ENCODE measurements at regions not wholly inside any gene's neighbourhood (a gene's known extent, or its start where the extent isn't known, plus 50 kb on each side); places are given as distances from the start of the nearest gene placed in this dataset.

DNA sequence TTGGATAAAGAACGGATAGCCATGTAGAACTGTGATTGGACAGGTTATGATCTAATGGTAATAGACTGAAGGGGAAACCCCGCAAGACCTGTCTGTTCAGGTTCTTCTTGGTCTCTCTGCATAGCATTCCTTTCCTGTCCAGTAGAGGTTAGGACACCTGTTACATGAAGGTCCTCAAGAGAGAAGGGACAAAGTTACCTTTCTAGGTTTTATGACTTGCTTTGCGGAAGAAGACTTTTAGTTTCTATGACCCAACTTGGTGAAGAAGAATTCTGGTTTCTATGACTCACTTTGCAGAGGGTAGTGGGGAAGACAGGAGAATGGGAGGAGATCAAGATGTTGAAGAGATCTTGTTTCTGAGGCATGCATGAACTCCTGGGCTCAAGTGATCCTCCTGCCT, 97.9 kb upstream of the C3orf80 start:
- H3K9me3 ChIP-seq: no peaks in the 10 kb centered on the region
- peaks cover 14 to 43% of the 10 kb centered on the region in 2 donors for H3K4me1 ChIP-seq
- DNase-seq (no peak), ATAC-seq (no peak)
- no peak overlapping the region for H3K27ac ChIP-seq
- H3K4me3 ChIP-seq: no peak overlapping the region
- TF ChIP-seq, protein P1, sequence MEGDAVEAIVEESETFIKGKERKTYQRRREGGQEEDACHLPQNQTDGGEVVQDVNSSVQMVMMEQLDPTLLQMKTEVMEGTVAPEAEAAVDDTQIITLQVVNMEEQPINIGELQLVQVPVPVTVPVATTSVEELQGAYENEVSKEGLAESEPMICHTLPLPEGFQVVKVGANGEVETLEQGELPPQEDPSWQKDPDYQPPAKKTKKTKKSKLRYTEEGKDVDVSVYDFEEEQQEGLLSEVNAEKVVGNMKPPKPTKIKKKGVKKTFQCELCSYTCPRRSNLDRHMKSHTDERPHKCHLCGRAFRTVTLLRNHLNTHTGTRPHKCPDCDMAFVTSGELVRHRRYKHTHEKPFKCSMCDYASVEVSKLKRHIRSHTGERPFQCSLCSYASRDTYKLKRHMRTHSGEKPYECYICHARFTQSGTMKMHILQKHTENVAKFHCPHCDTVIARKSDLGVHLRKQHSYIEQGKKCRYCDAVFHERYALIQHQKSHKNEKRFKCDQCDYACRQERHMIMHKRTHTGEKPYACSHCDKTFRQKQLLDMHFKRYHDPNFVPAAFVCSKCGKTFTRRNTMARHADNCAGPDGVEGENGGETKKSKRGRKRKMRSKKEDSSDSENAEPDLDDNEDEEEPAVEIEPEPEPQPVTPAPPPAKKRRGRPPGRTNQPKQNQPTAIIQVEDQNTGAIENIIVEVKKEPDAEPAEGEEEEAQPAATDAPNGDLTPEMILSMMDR (IDR thresholded peaks at IDR 0.05): no peak
- peaks cover 0 to 10% of the 10 kb centered on the region in 2 donors for H3K27me3 ChIP-seq
- intact Hi-C loops (cut with DNase I): no loop called here
- no peaks in the 10 kb centered on the region for H3K36me3 ChIP-seq

DNA sequence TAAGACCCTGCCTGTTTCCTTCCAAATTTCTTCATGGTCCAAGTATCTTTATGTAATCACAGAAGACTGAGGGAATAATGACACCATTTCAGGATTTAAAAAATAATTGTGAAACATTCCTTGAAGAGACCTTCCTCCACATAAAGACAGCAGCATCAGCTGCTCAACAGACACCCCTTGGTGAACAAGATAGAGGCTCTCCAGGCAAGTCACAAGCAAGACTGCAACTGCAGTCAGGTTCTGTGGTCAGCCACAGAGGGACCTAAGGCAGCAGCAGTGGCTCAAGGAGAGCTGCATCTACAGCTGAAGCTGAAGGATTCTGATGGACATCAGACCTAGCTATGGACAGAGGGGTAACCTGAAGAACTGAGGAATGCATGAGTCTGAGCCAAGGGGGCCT, 97.2 kb upstream of the C3orf80 start:
- Histone ChIP-seq H3K27me3 (peaks cover 0 to 10% of the 10 kb centered on the region in 2 donors), H3K36me3 (no peaks in the 10 kb centered on the region), H3K4me1 (peaks cover 14 to 43% of the 10 kb centered on the region in 2 donors), H3K9me3 (no peaks in the 10 kb centered on the region), H3K4me3 (no peak overlapping the region), H3K27ac (no peak overlapping the region)
- no peak for ATAC-seq
- intact Hi-C loops (cut with DNase I): no loop called here
- TF ChIP-seq, protein P1 (IDR thresholded peaks at IDR 0.05): no peak
- no peak for DNase-seq

DNA sequence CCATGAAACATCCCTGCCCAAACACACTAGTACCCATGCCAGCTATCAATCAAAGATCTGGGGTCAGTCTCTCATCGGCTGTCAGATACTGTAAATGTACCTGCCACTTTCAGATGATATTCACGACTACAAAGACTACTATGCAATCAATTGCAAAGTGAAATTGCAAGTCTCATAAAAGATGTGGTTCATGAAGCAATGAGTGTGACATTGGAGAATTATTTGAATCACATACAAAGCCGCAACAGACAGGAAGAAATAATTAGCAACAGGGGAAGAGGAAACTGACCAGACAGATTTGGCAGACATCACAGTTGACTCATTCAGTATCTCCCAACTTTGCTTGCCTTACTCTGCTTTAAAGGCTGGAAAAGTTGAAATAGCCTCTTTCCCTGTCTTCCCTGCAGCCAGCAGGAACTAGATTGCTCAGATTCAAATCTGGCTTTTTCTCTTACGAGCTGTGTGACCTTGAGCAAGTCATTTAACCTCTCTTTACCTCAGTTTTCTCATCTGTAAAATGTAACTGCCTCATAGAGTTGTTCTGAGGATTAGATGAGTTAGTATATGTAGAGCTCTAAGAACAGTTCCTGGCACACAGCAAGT, 95.7 kb upstream of the C3orf80 start:
- H3K4me3 ChIP-seq: no peak overlapping the region
- DNase-seq (no peak), ATAC-seq (peak; percentile 55)
- no peaks in the 10 kb centered on the region for H3K9me3 ChIP-seq
- H3K27ac ChIP-seq: peak overlapping the region in 1 of 2 donors; percentile 23
- intact Hi-C loops (cut with DNase I): no loop called here
- H3K27me3 ChIP-seq: peaks cover 0 to 10% of the 10 kb centered on the region in 2 donors
- no peaks in the 10 kb centered on the region for H3K36me3 ChIP-seq
- TF ChIP-seq, protein P1 (IDR thresholded peaks at IDR 0.05): no peak
- H3K4me1 ChIP-seq: peaks cover 14 to 51% of the 10 kb centered on the region in 2 donors

DNA sequence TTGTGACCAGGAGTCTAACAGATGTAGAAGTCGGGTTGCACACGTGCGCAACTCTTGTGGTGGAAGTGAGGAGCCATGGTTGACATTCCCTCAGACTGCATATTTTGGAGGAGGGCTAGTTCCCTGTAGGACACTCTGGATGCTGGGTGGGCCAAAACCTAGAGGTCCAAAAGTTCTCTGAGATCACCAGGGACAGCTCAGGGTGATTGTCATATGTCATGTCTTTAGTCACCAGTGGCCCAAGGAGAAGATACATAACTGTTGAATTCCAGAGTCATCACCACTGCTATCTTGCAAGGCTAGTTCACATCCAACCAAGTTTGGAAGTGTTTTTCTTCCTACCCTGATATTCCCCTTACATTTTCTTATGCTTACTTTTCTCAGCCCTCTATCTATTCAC, 95.2 kb upstream of the C3orf80 start:
- intact Hi-C loops (cut with DNase I): no loop called here
- Histone ChIP-seq H3K36me3 (no peaks in the 10 kb centered on the region), H3K4me3 (no peak overlapping the region), H3K9me3 (no peaks in the 10 kb centered on the region), H3K27me3 (peaks cover 0 to 10% of the 10 kb centered on the region in 2 donors), H3K27ac (peak overlapping the region in 1 of 2 donors; percentile 23), H3K4me1 (peaks cover 14 to 51% of the 10 kb centered on the region in 2 donors)
- ATAC-seq (no peak), DNase-seq (no peak)
- TF ChIP-seq, protein P1 (IDR thresholded peaks at IDR 0.05): no peak

DNA sequence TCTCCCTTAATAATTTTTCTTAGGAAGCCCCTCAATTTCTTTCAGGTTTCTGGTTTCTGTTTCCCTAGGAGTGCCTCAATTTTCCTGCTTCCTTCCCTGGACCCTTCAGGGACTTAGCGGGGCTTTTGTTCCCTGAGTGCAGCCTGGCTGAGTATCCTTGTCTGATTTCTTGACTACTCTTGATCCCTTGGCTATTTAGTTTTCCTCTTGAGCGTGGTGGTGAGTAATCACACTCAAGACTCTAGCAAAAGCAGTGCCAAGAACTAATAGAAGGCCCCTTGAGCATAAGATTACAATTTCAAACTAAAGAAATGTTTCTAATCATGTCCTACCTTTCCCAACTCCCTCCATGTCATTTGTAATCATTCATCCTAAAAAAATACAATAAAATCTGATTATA, 94.3 kb upstream of the C3orf80 start:
- Histone ChIP-seq H3K4me3 (no peak overlapping the region), H3K36me3 (no peaks in the 10 kb centered on the region), H3K9me3 (no peaks in the 10 kb centered on the region), H3K27me3 (peaks cover 0 to 10% of the 10 kb centered on the region in 2 donors), H3K27ac (peak overlapping the region in 1 of 2 donors; percentile 29), H3K4me1 (peaks cover 15 to 49% of the 10 kb centered on the region in 2 donors)
- ATAC-seq (peak; percentile 71), DNase-seq (peak in 2 of 4 donors; percentile 14 to 67)
- TF ChIP-seq, protein P1 (IDR thresholded peaks at IDR 0.05): no peak
- intact Hi-C loops (cut with DNase I): no loop called here
